ENCODE measurements at regions not wholly inside any gene's neighbourhood (a gene's known extent, or its start where the extent isn't known, plus 50 kb on each side); places are given as distances from the start of the nearest gene placed in this dataset.
A peak's percentile ranks its signal among the peaks of the same experiment; 100 is the strongest.

DNA sequence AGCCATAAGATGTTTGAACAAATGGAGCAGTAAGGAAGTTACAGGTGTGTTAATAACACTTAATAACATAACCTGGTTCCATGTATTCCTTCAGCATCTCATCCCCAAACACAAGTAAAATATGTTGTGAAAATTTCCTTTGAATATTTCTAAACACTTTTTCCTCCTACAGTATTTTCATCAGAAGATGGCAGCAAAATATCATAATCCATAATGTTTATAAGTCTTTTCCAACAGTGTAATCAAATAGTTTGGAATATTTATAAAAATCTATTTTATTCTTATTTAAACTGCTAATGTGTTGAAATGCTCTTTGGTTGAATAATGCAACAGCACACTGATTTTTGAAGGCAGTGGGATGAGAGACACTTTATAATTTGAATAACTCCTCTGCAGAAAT, 1020.5 kb downstream of the OTOL1 start:
- TF ChIP-seq, protein P1, sequence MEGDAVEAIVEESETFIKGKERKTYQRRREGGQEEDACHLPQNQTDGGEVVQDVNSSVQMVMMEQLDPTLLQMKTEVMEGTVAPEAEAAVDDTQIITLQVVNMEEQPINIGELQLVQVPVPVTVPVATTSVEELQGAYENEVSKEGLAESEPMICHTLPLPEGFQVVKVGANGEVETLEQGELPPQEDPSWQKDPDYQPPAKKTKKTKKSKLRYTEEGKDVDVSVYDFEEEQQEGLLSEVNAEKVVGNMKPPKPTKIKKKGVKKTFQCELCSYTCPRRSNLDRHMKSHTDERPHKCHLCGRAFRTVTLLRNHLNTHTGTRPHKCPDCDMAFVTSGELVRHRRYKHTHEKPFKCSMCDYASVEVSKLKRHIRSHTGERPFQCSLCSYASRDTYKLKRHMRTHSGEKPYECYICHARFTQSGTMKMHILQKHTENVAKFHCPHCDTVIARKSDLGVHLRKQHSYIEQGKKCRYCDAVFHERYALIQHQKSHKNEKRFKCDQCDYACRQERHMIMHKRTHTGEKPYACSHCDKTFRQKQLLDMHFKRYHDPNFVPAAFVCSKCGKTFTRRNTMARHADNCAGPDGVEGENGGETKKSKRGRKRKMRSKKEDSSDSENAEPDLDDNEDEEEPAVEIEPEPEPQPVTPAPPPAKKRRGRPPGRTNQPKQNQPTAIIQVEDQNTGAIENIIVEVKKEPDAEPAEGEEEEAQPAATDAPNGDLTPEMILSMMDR (IDR thresholded peaks at IDR 0.05): peak; percentile 31
- no peak for TF ChIP-seq SIN3A (IDR thresholded peaks at IDR 0.05; ENCODE audit: borderline replicate concordance, low read depth, low read length)
